AG09319 (cell line): ENCODE measurements at regions not wholly inside any gene's neighbourhood (a gene's known extent, or its start where the extent isn't known, plus 50 kb on each side); places are given as distances from the start of the nearest gene placed in this dataset.
"Not testable (repeated sequence)": the region's sequence is repeated elsewhere in the genome, so short reads cannot be mapped to it uniquely, and the experiment has no call there.

Source experiments
- DNase-seq: peaks from one replicate; pipeline ENCODE4 v3.0.0-alpha.2; 2010; ENCODE audit warnings: low read depth; ENCODE audit errors: extremely low read depth
- CTCF ChIP-seq: IDR thresholded peaks from 2 replicates; pipeline ENCODE4 v1.5.1; 2011; ENCODE audit warnings: low read depth, mild to moderate bottlenecking, inconsistent platforms, low read length, moderate library complexity

GRCh38 chr6:48560408-48560807, 449.4 kb upstream of the PTCHD4 start:
- DNase-seq, result no peak
- no peak for TF ChIP-seq CTCF

GRCh38 chr6:48553467-48554189, 442.6 kb upstream of the PTCHD4 start:
- DNase-seq, result no peak
- no peak for TF ChIP-seq CTCF

DNA sequence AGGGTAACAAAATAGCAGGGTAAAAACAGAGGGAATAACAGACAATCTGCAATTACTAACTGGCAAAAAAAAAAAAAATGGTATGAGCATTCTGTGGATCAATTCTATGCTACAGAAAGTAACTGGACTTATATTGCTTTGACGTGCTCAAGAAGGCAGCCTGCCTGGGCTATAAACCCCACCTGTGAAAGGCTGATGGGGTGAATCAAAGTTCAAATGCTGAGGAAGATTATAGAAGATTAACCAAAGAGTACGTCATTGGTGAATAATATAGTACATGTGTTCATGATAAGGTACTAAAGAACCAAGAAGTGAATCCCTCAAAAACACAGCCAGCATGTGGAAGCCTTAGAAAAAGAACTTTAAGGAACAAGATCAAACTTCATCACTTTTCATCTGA, 441.9 kb upstream of the PTCHD4 start:
- DNase-seq, result no peak
- no peak for TF ChIP-seq CTCF

DNA sequence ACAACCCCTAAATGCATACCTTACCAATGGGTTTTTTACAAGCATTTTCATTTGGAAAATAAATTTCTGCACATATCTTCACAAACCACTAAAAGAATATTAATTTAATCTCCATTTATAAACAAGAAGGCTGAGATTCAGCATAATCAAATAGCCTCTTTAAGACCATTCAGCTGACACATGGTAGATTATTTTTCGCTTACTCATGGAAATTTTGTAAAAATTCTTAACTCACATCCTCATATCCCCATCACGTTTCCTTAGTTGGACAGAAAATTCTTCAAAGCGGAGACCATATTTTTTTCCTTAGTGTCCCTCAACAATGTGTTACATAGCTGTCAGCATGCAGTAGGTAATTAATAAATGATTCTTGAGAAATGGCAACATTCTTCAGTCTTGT, 439.6 kb upstream of the PTCHD4 start:
- TF ChIP-seq CTCF, result no peak
- no peak for DNase-seq

DNA sequence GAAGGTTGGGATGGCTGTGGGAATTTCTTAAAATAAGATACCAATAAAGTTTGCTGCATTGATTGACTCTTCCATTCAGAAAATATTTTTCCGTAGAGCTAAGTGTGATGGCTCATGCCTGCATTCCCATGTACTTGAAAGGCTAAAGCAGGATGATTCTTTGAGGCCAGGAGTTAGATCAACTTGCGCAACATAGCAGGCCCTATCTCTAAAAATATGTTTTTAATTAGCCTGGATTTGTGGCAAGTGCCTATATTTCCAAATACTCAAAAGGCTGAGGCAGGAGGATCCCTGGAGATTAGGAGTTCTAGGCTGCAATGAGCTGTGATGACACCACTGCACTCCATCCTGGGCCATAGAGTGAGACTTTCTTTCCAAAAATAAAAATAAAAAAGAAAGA, 431.2 kb upstream of the PTCHD4 start:
- no peak for DNase-seq
- TF ChIP-seq CTCF, result no peak

GRCh38 chr6:48541649-48542048, 430.7 kb upstream of the PTCHD4 start:
- no peak for TF ChIP-seq CTCF
- no peak for DNase-seq

DNA sequence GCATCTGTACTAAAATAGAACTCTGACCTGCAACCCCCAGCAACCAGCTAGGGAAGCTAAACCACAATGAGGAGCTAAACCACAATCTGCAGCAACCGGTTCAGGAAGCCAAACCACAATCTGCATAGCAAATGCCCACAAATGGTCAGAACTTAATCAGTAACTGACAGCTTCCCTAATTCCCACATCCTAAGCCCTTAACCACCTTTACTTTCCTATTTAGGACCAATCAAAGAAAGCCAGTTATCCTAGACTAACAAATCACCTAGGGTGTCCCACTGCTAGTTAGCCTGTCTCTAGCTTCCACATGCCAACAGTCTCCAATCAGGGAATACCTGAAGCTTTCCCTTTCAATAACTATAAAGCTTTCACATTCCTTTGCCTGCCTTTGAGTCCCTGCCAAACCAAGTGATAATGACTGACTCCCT, 424.6 kb upstream of the PTCHD4 start:
- DNase-seq, result no peak
- no peak for TF ChIP-seq CTCF

GRCh38 chr6:48530978-48531377, 420.0 kb upstream of the PTCHD4 start:
- DNase-seq, result not testable (repeated sequence)
